GM12878 (cell line): ENCODE measurements at regions not wholly inside any gene's neighbourhood (a gene's known extent, or its start where the extent isn't known, plus 50 kb on each side); places are given as distances from the start of the nearest gene placed in this dataset.

Experiments used
- ATAC-seq: fragments of 200-7000 bp; cut with Tn5 transposase; 3 replicates; pipeline ENCODE4 v1.9.1; 2020; ENCODE audit warnings: mild to moderate bottlenecking, moderate library complexity
- BruUV-seq: library from RNA; stranded (reverse); fragments of 400-500 nt; replicated peaks from 2 replicates; lab custom pipeline; 2021; lab: Mats Ljungman, UMichigan
- CTCF ChIA-PET: fragments of 300-600 bp; sonication (Branson Sonifier 250); formaldehyde crosslinking; extraction: SDS; loops from one replicate; lab custom pipeline; 2021; ENCODE audit warnings: inconsistent platforms; lab: Yijun Ruan, JAX
- POLR2A ChIA-PET: fragments of 350-600 bp; formaldehyde crosslinking; extraction: SDS; loops from one replicate; lab custom pipeline; 2021; ENCODE audit warnings: inconsistent platforms; lab: Charles Lee
- RAD21 ChIA-PET: fragments of 300-600 bp; sonication (Branson Sonifier 250); formaldehyde crosslinking; loops from one replicate; lab custom pipeline; 2023; ENCODE audit warnings: antibody characterized with exemption; ENCODE audit not compliant: unreplicated experiment; lab: Charles Lee
- SMC1A ChIA-PET: fragments of 300-600 bp; sonication (Branson Sonifier 250); formaldehyde crosslinking; loops from one replicate; lab custom pipeline; 2023; ENCODE audit not compliant: unreplicated experiment, uncharacterized antibody; lab: Charles Lee
- DNase-seq: peaks from one replicate; pipeline ENCODE4 v3.0.0-alpha.2; 2011; ENCODE audit warnings: low read depth, low spot score
- FAIRE-seq: peaks from 3 replicates; lab custom pipeline; 2011; peaks lifted over from hg19 to GRCh38; lab: Jason Lieb, UNC
- H2AFZ ChIP-seq: 2 replicates; pipeline ENCODE4 v1.6.0; 2011; ENCODE audit warnings: low read depth, low read length, control low read depth; ENCODE audit not compliant: control insufficient read depth
- H3K27ac ChIP-seq: 2 replicates; pipeline ENCODE4 v1.5.1; 2011; ENCODE audit warnings: control low read depth; ENCODE audit not compliant: control insufficient read depth, insufficient read depth
- H3K27me3 ChIP-seq, 2 experiments: replicated peaks in 1 of 2; 2 replicates each; pipeline versions ENCODE4 v1.6.0 to v1.6.1; 2011; ENCODE audit warnings: low read length in 1 of 2; ENCODE audit not compliant: control insufficient read depth in 2 of 2, insufficient read depth in 2 of 2
- H3K36me3 ChIP-seq, 2 experiments: 2 replicates each; pipeline ENCODE4 v1.5.1; 2011; ENCODE audit warnings: low read length in 1 of 2; ENCODE audit not compliant: control insufficient read depth in 2 of 2, insufficient read depth in 2 of 2
- H3K4me1 ChIP-seq: 2 replicates; pipeline ENCODE4 v1.6.1; 2011; ENCODE audit warnings: mild to moderate bottlenecking, low read length, moderate library complexity, mixed read lengths; ENCODE audit not compliant: control insufficient read depth, insufficient read depth
- H3K4me2 ChIP-seq: 2 replicates; pipeline ENCODE4 v1.6.0; 2011; ENCODE audit warnings: control low read depth; ENCODE audit not compliant: control insufficient read depth, insufficient read depth
- H3K4me3 ChIP-seq: fragments of 200-600 bp; sonication (generic); 2 replicates; pipeline ENCODE4 v1.5.1; 2016
- H3K79me2 ChIP-seq: 2 replicates; pipeline ENCODE4 v1.6.0; 2011; ENCODE audit warnings: low read length; ENCODE audit not compliant: control insufficient read depth, insufficient read depth
- H3K9ac ChIP-seq: 2 replicates; pipeline ENCODE4 v1.8.0; 2011; ENCODE audit warnings: low read length, control low read depth, mixed read lengths; ENCODE audit not compliant: control insufficient read depth, insufficient read depth
- H3K9me3 ChIP-seq: replicated peaks from 3 replicates; pipeline ENCODE4 v1.5.1; 2011; ENCODE audit warnings: mild to moderate bottlenecking, low read length; ENCODE audit not compliant: control insufficient read depth, insufficient read depth
- H4K20me1 ChIP-seq: 2 replicates; pipeline ENCODE4 v1.6.0; 2011; ENCODE audit not compliant: control insufficient read depth, insufficient read depth
- DPF2 ChIP-seq: fragments of 450-650 bp; IDR thresholded peaks from 2 replicates; pipeline ENCODE4 v1.6.1; 2017; ENCODE audit warnings: mild to moderate bottlenecking
- IRF4 ChIP-seq: IDR thresholded peaks from 2 replicates; pipeline ENCODE4 v1.6.1; 2011; ENCODE audit warnings: low read depth, low read length
- KDM1A ChIP-seq: fragments of 200-600 bp; sonication (generic); IDR thresholded peaks from 2 replicates; pipeline ENCODE4 v1.6.1; 2016; ENCODE audit warnings: borderline replicate concordance
- LARP7 ChIP-seq: fragments of 450-650 bp; IDR thresholded peaks from 2 replicates; pipeline ENCODE4 v1.6.1; 2017; ENCODE audit warnings: mild to moderate bottlenecking
- MTA3 ChIP-seq: IDR thresholded peaks from 2 replicates; pipeline ENCODE4 v1.6.1; 2012; ENCODE audit warnings: low read length, inconsistent platforms, borderline replicate concordance
- RELA ChIP-seq: fragments of 450-650 bp; IDR thresholded peaks from 2 replicates; pipeline ENCODE4 v1.8.0; 2014; ENCODE audit warnings: borderline replicate concordance; ENCODE audit not compliant: partially characterized antibody
- SMAD5 ChIP-seq: IDR thresholded peaks from 2 replicates; pipeline ENCODE4 v1.6.1; 2016; ENCODE audit warnings: antibody characterized with exemption, low read depth
- TARDBP ChIP-seq: IDR thresholded peaks from 2 replicates; pipeline ENCODE4 v1.6.1; 2016; ENCODE audit warnings: borderline replicate concordance
- TCF7 ChIP-seq: IDR thresholded peaks from 2 replicates; pipeline ENCODE4 v1.6.1; 2014; ENCODE audit warnings: antibody characterized with exemption, borderline replicate concordance
- WRNIP1 ChIP-seq: IDR thresholded peaks from 2 replicates; pipeline ENCODE4 v1.6.1; 2011; ENCODE audit warnings: low read depth, low read length, improper control_type of control experiment, borderline replicate concordance
- ZBED1 ChIP-seq: IDR thresholded peaks from 2 replicates; pipeline ENCODE4 v1.6.1; 2016; ENCODE audit warnings: borderline replicate concordance
- WGBS: methylation state at CpG from one replicate; pipeline ENCODE4 v1.1.6; 2016; ENCODE audit warnings: low lambda C conversion rate; ENCODE audit not compliant: insufficient replicate concordance, insufficient coverage; ENCODE audit errors: missing lambda C conversion rate; 5-methylcytosine and 5-hydroxymethylcytosine counted together
- in situ Hi-C: fragments of 300-500 bp; cut with MboI; formaldehyde crosslinking; loops from 9 replicates; pipeline ENCODE4 v1.14.3; 2018; ENCODE audit warnings: mixed read lengths
- intact Hi-C: fragments of 100-400 bp; cut with micrococcal nuclease; formaldehyde crosslinking; loops from one replicate; pipeline ENCODE4 v1.14.2; 2022; ENCODE audit not compliant: unreplicated experiment
- TF ChIP-seq, protein P1 (sequence below): IDR thresholded peaks from 2 replicates; pipeline ENCODE4 v1.6.1; 2012; ENCODE audit warnings: low read depth, low read length, improper control_type of control experiment
- TF ChIP-seq, protein P2 (sequence below): fragments of 450-650 bp; IDR thresholded peaks from 2 replicates; pipeline ENCODE4 v1.6.1; 2017; ENCODE audit warnings: mild to moderate bottlenecking
- TF ChIP-seq, protein P3 (sequence below): fragments of 450-650 bp; IDR thresholded peaks from 2 replicates; pipeline ENCODE4 v1.6.1; 2016; ENCODE audit warnings: mild to moderate bottlenecking, moderate library complexity, borderline replicate concordance
- TF ChIP-seq, protein P4 (sequence below): fragments of 450-650 bp; IDR thresholded peaks from 2 replicates; pipeline ENCODE4 v1.6.1; 2017; ENCODE audit warnings: antibody characterized with exemption, mild to moderate bottlenecking, moderate library complexity

DNA sequence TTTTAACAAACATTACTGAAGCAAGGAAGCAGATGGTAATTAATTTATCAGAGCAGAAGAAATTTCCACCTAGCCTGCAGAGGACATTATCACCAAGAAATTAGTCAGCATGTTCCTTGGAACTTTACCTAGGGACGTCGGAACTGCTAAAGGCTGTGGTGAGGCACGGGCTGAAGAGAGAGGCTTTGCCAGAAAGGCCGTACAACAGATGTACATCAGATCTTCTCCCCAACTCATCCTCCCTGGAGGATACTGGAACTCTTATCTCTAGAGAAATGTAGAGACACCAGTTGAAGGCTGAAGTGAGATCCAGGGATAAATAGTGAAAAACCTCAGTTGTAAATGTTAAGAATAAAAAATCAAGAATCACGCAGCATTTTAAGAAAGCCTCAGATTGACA, 257.1 kb downstream of the SAMD5 start:
- ChIA-PET RAD21 (no interaction called here), CTCF (no interaction called here), POLR2A (no interaction called here), SMC1A (no interaction called here)
- FAIRE-seq = no peak
- Histone ChIP-seq H3K27ac (no peak overlapping the region), H4K20me1 (no peaks in the 10 kb centered on the region), H3K36me3 (no peaks in the 10 kb centered on the region; a peak in 1 of 4 replicates), H3K4me3 (no peak overlapping the region), H3K9me3 (no peaks in the 10 kb centered on the region), H2AFZ (no peak overlapping the region), H3K27me3 (no peaks in the 10 kb centered on the region), H3K4me1 (no peaks in the 10 kb centered on the region), H3K9ac (no peak overlapping the region), H3K79me2 (no peaks in the 10 kb centered on the region), H3K4me2 (no peak overlapping the region)
- ATAC-seq = no peak
- WGBS = 60% methylated on average over 5 of the region's 5 CpGs
- intact Hi-C loops = no loop called here
- in situ Hi-C loops = no loop called here
- no TSS peak for BruUV-seq
- DNase-seq = no peak
- TF ChIP-seq, protein P1, sequence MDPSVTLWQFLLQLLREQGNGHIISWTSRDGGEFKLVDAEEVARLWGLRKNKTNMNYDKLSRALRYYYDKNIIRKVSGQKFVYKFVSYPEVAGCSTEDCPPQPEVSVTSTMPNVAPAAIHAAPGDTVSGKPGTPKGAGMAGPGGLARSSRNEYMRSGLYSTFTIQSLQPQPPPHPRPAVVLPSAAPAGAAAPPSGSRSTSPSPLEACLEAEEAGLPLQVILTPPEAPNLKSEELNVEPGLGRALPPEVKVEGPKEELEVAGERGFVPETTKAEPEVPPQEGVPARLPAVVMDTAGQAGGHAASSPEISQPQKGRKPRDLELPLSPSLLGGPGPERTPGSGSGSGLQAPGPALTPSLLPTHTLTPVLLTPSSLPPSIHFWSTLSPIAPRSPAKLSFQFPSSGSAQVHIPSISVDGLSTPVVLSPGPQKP = no peak
- TF ChIP-seq DPF2 (no peak), SMAD5 (no peak), MTA3 (no peak), TCF7 (no peak), LARP7 (no peak), TARDBP (no peak), WRNIP1 (no peak), ZBED1 (no peak), KDM1A (no peak), IRF4 (no peak), RELA (no peak)
- TF ChIP-seq, protein P2, sequence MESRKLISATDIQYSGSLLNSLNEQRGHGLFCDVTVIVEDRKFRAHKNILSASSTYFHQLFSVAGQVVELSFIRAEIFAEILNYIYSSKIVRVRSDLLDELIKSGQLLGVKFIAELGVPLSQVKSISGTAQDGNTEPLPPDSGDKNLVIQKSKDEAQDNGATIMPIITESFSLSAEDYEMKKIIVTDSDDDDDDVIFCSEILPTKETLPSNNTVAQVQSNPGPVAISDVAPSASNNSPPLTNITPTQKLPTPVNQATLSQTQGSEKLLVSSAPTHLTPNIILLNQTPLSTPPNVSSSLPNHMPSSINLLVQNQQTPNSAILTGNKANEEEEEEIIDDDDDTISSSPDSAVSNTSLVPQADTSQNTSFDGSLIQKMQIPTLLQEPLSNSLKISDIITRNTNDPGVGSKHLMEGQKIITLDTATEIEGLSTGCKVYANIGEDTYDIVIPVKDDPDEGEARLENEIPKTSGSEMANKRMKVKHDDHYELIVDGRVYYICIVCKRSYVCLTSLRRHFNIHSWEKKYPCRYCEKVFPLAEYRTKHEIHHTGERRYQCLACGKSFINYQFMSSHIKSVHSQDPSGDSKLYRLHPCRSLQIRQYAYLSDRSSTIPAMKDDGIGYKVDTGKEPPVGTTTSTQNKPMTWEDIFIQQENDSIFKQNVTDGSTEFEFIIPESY = no peak
- TF ChIP-seq, protein P3, sequence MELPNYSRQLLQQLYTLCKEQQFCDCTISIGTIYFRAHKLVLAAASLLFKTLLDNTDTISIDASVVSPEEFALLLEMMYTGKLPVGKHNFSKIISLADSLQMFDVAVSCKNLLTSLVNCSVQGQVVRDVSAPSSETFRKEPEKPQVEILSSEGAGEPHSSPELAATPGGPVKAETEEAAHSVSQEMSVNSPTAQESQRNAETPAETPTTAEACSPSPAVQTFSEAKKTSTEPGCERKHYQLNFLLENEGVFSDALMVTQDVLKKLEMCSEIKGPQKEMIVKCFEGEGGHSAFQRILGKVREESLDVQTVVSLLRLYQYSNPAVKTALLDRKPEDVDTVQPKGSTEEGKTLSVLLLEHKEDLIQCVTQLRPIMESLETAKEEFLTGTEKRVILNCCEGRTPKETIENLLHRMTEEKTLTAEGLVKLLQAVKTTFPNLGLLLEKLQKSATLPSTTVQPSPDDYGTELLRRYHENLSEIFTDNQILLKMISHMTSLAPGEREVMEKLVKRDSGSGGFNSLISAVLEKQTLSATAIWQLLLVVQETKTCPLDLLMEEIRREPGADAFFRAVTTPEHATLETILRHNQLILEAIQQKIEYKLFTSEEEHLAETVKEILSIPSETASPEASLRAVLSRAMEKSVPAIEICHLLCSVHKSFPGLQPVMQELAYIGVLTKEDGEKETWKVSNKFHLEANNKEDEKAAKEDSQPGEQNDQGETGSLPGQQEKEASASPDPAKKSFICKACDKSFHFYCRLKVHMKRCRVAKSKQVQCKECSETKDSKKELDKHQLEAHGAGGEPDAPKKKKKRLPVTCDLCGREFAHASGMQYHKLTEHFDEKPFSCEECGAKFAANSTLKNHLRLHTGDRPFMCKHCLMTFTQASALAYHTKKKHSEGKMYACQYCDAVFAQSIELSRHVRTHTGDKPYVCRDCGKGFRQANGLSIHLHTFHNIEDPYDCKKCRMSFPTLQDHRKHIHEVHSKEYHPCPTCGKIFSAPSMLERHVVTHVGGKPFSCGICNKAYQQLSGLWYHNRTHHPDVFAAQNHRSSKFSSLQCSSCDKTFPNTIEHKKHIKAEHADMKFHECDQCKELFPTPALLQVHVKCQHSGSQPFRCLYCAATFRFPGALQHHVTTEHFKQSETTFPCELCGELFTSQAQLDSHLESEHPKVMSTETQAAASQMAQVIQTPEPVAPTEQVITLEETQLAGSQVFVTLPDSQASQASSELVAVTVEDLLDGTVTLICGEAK = no peak
- TF ChIP-seq, protein P4, sequence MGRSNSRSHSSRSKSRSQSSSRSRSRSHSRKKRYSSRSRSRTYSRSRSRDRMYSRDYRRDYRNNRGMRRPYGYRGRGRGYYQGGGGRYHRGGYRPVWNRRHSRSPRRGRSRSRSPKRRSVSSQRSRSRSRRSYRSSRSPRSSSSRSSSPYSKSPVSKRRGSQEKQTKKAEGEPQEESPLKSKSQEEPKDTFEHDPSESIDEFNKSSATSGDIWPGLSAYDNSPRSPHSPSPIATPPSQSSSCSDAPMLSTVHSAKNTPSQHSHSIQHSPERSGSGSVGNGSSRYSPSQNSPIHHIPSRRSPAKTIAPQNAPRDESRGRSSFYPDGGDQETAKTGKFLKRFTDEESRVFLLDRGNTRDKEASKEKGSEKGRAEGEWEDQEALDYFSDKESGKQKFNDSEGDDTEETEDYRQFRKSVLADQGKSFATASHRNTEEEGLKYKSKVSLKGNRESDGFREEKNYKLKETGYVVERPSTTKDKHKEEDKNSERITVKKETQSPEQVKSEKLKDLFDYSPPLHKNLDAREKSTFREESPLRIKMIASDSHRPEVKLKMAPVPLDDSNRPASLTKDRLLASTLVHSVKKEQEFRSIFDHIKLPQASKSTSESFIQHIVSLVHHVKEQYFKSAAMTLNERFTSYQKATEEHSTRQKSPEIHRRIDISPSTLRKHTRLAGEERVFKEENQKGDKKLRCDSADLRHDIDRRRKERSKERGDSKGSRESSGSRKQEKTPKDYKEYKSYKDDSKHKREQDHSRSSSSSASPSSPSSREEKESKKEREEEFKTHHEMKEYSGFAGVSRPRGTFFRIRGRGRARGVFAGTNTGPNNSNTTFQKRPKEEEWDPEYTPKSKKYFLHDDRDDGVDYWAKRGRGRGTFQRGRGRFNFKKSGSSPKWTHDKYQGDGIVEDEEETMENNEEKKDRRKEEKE = no peak
